HG02610 (cell line): ENCODE measurements at regions not wholly inside any gene's neighbourhood (a gene's known extent, or its start where the extent isn't known, plus 50 kb on each side); places are given as distances from the start of the nearest gene placed in this dataset.
"Not testable (repeated sequence)": the region's sequence is repeated elsewhere in the genome, so short reads cannot be mapped to it uniquely, and the experiment has no call there.

Source experiments
- ATAC-seq: cut with Tn5 transposase; IDR thresholded peaks from one replicate; pipeline ENCODE4 v1.9.1; 2021; ENCODE audit warnings: mild to moderate bottlenecking, moderate library complexity; ENCODE audit not compliant: unreplicated experiment

DNA sequence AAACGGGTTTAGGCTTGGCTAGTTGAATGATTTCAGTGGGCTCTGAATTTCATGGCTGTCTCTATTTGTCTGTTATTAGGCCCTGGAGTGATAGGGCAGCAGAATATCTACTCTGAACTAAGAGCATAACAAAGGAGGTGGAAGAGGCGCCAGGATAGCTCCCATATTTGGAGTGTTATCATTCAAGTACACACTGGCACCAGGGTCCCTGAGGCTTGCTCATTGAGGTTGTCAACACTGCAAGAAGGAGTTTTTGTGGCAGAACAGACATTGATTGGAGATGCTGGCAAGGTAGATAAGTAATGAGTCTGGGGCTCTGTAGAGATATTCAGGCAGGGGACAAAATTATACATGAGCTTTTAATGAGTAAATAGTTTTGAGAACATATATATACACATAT lies 1748.4 kb downstream of the MRPL39 start:
- ATAC-seq: no peak

DNA sequence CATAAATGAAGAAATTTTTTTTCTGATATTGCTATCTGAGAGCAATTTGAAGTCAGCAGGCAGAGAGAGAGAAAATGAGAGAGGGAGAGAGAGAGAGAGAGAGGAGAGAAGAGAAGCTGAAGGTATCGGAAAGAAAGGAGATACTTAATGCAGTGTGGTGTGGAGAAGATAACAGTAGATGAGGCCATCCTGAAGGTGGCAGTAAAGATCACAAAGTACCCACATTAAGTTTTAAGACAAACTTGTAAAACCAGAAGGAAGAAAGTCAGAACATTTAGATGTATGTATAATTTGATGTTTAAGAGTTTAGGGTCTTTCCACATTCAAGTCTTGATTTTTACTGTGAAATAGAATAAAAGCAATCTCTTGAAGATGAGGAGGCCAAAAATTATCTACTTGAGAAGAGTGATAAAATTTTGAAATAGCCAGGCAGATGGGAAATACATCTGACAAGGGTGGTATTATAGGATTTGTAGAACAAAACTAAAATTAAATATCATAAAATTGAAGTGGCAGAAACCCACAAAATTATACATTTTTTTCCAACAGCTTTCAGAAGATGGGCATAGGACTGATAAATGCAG lies 1753.4 kb downstream of the MRPL39 start:
- ATAC-seq: no peak

DNA sequence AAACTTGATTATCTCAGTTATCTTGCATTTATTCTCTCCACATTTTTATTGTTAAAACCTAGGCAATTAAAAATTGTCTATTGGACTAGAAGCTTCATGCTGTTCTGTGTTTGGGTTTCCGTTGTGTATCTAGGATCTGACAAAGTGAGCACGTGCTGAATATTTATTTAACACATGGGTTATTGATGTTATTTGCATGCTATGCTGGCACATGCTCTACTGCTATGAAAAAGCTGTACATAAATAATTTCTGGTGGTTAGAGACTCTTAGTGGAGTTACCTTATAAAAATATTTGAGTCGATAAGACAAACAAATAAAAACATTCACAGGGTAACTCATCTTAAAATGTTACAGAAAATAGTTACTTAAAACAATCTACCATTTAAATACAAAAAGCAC lies 1769.7 kb downstream of the MRPL39 start:
- ATAC-seq: no peak

DNA sequence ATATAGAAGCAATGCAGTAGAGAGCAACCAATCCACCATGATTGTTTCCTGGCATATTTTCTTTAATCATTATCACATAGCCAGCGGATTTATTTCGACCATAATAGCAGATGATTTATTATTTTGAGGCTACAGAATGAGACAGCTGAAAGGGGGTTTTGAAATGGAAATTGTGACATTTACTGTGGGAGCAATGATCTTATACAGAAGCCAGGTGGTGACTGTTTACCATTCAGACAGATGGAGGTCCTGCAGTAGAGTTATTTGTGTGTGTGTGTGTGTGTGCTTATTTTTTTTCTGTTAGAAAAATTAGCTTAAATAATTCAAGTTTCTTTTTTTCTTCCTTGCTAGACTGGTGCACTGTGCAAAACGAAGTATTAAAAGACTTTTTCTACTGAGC lies 1784.5 kb downstream of the MRPL39 start:
- no peak for ATAC-seq

DNA sequence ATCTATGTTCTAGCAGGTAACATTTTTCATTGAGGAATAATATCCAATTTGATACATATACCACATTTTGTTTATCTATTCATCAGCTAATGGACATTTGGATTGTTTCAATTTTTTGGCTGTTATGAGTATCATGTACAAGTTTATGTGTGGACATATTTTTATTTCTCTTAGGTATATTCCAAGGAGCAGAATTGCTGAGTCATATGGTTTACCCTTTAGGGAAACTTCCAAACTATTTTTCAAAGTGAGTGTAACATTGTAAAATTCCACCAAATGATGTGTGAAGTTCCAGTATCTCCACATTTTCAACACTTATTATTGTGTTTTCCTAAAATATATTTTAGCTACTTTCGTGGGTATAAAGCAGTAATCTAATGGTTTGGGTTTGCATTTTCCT lies 1789.9 kb downstream of the MRPL39 start:
- ATAC-seq: no peak

DNA sequence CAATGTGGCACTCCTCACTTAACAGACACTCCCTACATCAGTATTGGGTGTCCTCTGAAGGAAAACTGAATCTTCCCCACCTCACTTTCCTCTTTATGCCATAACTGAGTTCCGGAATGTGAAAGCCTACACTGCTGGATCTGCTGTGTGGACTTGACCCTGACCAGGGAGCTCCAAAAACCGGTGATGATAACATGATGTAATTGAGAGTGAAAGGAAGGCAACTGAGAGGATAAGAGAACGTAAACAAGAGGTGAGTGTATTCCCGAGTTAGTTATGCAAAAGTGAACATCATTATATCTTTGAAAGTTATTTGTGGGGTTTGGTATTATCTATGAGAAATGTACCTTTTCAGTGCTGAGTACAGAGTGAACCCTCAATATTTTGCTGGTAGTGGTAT lies 1794.8 kb downstream of the MRPL39 start:
- ATAC-seq: no peak

DNA sequence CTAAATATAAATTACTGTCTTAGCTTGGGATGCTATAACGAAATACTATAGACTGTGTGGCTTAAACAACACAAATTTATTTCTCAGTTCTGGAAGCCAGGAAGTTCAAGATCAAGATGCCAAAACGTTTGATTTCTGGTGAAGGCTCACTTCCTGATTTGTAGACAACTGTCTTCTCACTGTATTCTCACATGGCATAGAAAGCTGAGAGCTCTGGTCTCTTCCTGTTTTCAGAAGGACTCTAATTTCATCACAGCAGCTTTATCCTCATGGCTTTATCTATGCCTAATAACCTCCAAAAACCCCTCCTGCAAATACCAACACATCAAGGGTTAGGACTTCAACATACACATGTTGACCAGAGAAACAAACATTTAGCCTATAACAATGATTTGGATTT lies 1795.5 kb downstream of the MRPL39 start:
- ATAC-seq: no peak

DNA sequence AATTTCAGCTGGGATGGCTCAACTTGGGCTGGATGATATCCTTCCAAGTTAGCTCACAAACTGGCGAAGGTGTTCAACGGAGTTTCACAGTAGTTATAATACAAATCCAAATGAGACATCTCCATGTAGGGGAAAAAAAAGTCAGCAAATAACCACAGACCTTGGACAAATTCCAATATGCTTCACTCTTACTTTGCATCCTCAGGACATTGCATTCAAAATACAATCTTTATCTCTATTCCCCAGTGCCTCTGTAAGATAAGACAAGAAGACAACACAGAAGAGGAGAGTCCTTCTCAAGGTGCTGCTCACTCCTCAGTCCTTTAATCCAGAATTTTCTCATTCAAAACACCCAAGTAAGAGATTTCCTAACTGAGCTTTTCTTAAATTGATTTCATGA lies 1797.7 kb downstream of the MRPL39 start:
- ATAC-seq: no peak

DNA sequence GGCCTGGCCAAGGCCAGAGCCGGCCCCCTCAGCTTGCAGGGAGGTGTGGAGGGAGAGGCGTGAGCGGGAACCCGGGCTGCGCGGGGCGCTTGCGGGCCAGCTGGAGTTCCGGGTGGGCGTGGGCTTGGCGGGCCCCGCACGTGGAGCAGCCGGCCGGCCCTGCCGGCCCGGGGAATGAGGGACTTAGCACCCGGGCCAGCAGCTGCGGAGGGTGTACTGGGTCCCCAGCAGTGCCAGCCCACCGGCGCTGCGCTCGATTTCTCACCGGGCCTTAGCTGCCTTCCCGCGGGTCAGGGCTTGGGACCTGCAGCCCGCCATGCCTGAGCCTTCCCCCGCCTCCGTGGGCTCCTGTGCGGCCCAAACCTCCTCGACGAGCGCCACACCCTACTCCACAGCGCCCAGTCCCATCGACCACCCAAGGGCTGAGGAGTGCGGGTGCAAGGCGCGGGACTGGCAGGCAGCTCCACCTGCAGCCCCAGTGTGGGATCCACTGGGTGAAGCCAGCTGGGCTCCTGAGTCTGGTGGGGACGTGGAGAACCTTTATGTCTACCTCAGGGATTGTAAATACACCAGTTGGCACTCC lies 1800.2 kb downstream of the MRPL39 start:
- not testable (repeated sequence) for ATAC-seq

DNA sequence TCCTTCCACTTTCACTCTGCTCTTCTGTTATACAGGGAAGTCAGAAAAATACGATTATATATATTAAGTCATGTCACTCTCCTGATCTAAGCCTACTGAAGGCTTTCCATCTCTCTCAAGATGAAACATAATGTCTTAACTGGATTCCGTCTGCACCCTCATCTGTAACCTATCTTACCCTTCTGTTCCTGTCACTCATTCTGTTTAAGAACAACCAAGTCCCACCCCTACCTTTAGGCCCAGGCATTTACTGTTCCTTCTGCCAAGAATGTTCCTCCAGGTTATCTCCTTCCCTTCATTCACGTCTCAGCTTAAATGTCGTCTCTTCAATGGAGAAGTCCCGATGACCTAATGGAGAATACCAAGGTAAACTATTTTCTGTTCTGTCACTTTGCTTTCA lies 1802.4 kb downstream of the MRPL39 start:
- no peak for ATAC-seq

DNA sequence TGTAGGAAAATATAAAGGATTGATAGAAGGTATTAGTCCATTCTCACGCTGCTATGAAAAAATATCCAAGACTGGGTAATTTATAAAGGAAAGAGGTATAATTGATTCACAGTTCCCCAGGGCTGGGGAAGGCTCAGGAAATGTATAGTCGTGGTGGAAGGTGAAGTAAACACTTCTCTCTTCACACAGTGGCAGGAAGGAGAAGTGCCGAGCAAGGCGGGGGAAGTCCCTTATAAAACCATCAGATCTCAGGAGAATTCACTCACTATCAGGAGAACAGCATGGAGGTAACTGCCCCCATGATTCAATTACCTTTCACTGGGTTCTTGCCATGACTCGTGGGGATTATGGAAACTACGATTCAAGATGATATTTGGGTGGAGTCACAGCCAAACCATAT lies 1806.0 kb downstream of the MRPL39 start:
- no peak for ATAC-seq

DNA sequence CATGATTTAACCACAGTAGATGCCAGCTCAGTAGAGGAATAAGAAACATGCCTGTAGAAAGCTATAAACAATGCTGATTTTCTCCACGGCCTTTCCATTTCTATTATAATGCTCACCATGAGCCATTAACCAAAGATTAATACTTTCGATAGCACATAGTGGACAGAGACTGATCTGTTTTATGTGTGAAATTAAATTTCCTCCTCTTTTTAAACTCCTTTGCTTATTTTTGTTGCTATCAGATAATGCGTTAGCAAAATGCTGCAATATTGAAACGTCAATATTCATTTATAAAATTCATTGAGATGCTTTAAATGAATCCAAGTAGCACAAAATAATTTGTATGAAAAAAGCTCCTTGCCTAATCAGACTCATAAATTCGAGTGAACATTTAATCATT lies 1807.9 kb downstream of the MRPL39 start:
- ATAC-seq: no peak

DNA sequence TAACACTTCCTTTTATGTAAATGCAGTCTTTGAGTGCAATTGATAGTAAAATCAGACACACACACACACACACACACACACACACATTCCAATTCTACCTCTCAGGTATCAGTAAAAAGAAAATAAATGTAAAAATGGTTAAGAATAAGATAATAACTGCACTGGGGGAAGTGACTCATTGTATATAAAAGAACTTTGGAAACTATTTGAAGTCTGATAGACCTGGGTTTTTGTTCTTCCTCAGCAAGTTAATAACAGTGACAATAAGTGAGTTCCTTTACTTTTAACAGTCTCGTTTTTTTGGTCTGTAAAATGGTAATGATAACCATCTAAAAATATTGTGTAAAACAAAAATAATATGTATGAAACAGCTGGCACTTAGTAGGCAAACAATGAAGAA lies 1815.0 kb downstream of the MRPL39 start:
- no peak for ATAC-seq

DNA sequence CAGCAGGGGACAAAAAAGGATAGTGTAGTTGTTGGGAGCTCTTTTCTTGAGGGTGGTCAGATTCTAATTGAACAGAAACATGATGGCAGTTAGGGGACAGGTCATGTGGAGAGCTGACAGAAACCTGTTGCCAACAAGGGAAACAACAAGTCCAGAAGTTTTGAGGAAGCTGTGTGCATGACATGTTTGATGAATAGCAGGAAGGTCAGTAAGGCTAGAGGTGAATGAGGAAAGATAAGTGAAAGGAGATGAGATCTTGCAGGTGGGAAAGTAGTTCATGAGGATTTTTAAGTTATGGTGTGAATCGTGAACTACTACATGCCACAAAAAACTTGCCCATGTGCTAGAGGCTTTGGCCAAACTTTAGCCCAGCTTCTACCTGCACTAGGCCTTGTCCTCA lies 1817.4 kb downstream of the MRPL39 start:
- no peak for ATAC-seq

DNA sequence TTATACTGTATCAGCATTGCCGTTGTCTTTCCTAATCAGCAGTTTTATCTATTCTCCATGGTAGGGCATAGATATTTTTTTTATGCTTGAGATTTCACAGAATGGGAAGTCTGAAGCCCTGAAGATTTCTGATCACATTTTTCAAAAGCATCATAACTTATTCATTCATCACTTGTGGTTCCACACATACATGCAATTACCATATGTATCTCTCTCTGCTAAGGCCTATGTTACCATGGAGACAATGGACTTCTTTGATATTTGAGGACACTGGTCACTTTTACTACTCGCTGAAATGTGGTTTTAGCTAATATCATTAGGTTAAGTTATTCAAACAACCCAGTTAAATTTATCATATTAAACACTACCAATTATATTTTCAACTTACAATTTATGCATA lies 1827.0 kb downstream of the MRPL39 start:
- ATAC-seq: no peak

DNA sequence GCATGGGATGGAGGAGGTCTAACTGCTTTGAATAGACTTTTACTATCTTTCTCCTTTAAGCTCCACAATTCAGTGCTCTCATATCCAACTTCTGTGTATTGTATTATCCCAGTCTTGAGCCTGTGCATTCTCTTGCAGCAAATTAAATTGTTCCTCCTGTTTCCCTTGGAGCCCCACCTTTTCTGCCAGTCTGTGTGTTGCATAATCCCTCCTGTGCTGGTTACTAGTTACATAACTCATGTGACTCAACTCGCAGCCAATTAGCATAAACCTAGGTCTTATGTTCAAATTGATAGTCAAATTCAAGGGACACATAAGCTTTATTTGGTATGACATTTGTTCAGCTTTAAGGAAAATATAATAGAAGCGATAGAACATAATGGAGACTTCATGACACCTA lies 1863.5 kb downstream of the MRPL39 start:
- ATAC-seq: no peak

DNA sequence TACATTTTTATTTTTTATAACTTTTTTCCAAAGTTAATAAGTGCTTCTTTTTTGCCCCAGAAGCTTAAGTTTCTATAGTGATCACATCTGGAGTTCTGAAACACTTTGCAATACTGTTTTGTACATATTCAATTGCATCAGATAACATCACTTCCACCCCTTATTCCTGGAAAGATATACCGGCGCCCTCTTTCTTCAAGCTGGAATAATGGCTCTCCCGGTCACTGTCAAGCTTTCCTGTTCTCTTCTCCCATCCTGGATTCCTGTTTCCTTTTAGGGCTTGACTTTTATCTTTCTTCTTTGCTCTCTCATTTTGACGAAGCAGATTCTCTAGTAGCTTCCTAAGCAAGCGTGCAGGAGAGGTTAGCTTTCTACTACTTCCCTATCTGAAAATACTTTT lies 1866.8 kb downstream of the MRPL39 start:
- no peak for ATAC-seq

DNA sequence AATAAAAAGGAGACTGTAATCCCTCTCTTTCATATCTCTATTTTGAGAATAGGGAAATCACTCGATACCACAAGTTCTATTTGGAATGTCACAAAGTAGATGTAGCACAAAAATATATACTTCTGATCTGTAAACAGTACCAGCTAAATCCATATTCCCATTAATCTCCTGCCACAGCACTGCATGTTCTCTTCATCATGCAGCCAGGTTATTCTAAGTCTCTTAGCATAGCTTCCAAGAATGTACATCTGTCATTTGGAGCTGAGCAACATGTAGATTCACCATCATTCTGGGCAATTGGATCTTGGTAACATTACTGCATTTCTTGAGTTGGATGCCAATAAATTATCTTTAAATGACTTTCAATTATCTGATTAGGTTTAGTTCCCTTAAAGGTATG lies 1874.5 kb downstream of the MRPL39 start:
- ATAC-seq: no peak

DNA sequence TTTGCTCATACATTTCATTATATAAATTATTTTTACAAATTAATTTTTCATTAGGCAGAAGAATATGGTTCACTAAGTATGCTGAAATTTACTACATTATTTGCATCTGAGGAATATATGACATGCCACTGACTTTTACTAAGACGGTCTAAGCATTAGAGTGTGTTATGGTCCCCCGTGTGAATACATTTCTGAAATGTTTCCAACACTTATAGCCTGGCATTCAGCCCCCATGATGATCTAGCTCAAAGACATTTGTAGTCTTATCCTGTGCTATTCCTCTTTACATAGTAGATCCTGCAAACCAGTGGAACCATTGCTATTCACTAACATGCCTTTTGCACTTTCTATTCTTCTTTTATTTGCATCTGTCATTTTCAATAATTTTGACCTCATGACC lies 1878.0 kb downstream of the MRPL39 start:
- ATAC-seq: no peak

DNA sequence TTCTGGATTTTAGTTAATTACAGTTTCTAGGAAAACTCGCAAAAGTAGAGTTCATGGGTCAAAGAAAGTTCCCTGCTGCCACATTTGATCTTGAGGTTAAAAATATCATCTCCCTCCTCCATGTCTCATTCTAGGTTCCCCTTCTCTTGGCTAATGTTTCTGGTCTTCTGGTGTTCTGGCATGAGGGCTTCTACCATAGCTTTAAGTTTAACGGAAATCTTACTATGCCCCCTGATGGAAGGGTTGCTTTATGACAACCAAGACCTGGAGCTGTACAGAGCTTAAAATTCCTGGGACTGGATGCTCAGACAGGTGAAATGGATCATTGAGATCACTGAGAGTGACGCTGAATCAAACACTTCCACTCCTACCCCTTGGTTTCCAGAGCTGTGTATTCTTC lies 1881.7 kb downstream of the MRPL39 start:
- ATAC-seq: no peak

DNA sequence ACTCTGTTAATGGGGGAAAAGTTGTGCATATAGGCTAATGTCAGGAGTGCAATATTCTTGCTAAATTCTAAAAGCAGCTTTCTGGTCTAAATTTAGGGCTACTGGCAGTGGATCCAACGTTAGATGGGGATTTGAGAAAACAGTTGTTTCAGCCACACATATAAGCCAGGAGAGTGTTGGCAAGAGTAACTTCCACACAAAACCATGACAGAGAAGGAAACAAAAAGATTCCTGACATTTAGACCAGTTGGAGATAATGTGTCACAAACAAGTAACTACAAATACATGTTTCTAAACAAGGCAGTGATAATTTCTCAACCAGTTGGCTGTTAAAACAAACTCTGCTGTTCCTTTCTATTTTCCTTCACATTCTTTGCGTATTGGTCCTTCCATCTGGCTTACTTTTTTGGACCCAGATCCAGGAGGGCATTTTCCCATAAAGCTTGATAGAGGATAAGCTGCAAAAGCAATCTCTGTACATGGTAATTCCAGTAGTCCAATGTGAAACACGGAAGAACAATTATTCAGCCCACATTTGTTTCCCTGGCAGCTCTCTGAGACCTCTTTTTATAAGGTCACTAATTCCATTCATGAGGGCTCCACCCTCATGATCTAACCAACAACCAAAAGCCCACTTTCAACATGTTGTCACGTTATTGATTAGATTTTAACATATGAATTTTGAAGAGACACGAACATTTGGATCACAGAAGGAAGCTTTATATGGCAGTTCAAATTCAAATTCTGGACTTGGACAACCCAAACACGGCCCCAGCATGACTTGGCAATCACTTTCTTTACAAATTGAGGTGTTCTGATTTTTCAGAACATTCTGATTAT lies 1888.6 kb downstream of the MRPL39 start:
- ATAC-seq: no peak

DNA sequence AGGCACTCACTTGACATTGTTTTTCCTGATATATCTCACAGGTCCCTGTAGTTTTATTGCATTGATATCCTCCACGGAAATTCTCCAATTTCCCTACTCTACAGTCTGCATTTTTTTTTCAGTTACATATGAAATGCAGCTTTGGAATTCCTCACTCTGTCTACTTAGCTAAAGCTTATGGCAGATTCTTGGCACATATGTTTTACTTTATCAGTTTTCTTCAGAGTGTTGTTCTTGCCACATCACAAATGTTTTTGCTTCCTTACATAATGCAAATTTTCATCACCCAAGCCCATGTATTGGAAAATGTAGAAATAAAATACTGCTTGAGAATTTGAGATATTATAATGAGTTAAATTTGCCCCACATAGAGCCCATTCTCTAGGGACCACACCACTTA lies 1895.1 kb downstream of the MRPL39 start:
- ATAC-seq: no peak
